HL-60 (cell line): ENCODE measurements at regions not wholly inside any gene's neighbourhood (a gene's known extent, or its start where the extent isn't known, plus 50 kb on each side); places are given as distances from the start of the nearest gene placed in this dataset.

Experiments
- TF ChIP-seq, protein P1 (sequence below): IDR thresholded peaks from one replicate; pipeline ENCODE4 v1.5.1; 2011; ENCODE audit warnings: low read length, control low read depth, inconsistent platforms; ENCODE audit not compliant: insufficient read depth
- TF ChIP-seq, protein P2 (sequence below): IDR thresholded peaks from 2 replicates; pipeline ENCODE4 v1.6.1; 2012; ENCODE audit warnings: low read depth; ENCODE audit not compliant: insufficient replicate concordance

DNA sequence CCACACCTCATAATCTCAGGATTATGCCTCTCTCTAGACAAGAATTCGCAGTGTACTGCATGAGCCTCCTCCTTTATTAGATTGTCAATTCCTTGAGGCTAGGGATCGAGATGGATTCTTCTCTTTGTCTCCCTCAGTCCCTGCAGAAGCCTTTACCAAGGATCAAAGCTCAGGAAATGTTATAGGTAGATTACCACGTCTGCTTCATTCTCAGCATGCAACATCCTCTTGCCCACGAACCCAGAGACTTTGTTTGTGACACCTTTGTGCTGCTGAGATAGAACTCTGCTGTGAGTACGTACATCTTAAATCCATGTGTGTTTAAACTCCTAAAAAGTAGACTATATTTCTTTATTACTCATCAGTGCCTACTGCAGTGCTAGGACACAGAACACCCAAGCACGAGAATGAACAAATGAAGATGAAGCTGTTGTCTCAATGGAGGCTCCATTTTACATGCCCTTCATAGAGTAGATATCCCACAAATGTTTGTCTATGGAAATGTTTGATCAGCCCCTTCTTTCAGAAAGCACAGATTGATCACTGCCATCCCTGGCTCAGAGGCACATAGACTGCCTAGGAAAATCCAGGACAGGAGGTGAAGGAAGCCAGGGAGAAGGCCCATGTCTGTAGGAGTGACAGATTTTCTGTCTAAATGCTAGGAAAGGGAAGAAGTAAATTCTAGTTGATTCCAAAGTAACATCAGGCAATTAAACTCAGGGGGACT lies 98.8 kb upstream of the KLHL29 start:
- TF ChIP-seq, protein P1, sequence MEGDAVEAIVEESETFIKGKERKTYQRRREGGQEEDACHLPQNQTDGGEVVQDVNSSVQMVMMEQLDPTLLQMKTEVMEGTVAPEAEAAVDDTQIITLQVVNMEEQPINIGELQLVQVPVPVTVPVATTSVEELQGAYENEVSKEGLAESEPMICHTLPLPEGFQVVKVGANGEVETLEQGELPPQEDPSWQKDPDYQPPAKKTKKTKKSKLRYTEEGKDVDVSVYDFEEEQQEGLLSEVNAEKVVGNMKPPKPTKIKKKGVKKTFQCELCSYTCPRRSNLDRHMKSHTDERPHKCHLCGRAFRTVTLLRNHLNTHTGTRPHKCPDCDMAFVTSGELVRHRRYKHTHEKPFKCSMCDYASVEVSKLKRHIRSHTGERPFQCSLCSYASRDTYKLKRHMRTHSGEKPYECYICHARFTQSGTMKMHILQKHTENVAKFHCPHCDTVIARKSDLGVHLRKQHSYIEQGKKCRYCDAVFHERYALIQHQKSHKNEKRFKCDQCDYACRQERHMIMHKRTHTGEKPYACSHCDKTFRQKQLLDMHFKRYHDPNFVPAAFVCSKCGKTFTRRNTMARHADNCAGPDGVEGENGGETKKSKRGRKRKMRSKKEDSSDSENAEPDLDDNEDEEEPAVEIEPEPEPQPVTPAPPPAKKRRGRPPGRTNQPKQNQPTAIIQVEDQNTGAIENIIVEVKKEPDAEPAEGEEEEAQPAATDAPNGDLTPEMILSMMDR, result no peak
- TF ChIP-seq, protein P2, sequence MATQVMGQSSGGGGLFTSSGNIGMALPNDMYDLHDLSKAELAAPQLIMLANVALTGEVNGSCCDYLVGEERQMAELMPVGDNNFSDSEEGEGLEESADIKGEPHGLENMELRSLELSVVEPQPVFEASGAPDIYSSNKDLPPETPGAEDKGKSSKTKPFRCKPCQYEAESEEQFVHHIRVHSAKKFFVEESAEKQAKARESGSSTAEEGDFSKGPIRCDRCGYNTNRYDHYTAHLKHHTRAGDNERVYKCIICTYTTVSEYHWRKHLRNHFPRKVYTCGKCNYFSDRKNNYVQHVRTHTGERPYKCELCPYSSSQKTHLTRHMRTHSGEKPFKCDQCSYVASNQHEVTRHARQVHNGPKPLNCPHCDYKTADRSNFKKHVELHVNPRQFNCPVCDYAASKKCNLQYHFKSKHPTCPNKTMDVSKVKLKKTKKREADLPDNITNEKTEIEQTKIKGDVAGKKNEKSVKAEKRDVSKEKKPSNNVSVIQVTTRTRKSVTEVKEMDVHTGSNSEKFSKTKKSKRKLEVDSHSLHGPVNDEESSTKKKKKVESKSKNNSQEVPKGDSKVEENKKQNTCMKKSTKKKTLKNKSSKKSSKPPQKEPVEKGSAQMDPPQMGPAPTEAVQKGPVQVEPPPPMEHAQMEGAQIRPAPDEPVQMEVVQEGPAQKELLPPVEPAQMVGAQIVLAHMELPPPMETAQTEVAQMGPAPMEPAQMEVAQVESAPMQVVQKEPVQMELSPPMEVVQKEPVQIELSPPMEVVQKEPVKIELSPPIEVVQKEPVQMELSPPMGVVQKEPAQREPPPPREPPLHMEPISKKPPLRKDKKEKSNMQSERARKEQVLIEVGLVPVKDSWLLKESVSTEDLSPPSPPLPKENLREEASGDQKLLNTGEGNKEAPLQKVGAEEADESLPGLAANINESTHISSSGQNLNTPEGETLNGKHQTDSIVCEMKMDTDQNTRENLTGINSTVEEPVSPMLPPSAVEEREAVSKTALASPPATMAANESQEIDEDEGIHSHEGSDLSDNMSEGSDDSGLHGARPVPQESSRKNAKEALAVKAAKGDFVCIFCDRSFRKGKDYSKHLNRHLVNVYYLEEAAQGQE, result no peak
